SK-N-SH treated with all-trans-retinoic acid at 6 μM for 48 hours (cell line): ENCODE measurements at regions not wholly inside any gene's neighbourhood (a gene's known extent, or its start where the extent isn't known, plus 50 kb on each side); places are given as distances from the start of the nearest gene placed in this dataset.

Experiments
- ATAC-seq: fragments of 200-7000 bp; cut with Tn5 transposase; 3 replicates; pipeline ENCODE4 v1.9.1; 2020; ENCODE audit warnings: mild to moderate bottlenecking, moderate library complexity
- ARNTL ChIP-seq: fragments of 450-650 bp; formaldehyde crosslinking; IDR thresholded peaks from 2 replicates; pipeline ENCODE4 v1.5.0; 2020; ENCODE audit warnings: low read depth, mild to moderate bottlenecking, moderate library complexity, borderline replicate concordance
- BACH2 ChIP-seq: fragments of 250-450 bp; sonication (Bioruptor Pico); IDR thresholded peaks from 2 replicates; pipeline ENCODE4 v1.9.0; 2021; ENCODE audit warnings: mild to moderate bottlenecking, borderline replicate concordance
- CREB5 ChIP-seq: fragments of 250-450 bp; sonication (Bioruptor Pico); IDR thresholded peaks from 2 replicates; pipeline ENCODE4 v1.5.1; 2020; ENCODE audit warnings: low read depth, mild to moderate bottlenecking, moderate library complexity
- CSDC2 ChIP-seq: fragments of 250-450 bp; sonication (Bioruptor Pico); IDR thresholded peaks from 2 replicates; pipeline ENCODE4 v1.5.0; 2020; ENCODE audit warnings: mild to moderate bottlenecking, moderate library complexity
- CSRNP3 ChIP-seq: fragments of 250-450 bp; sonication (Bioruptor Pico); IDR thresholded peaks from 2 replicates; pipeline ENCODE4 v1.5.1; 2021; ENCODE audit warnings: mild to moderate bottlenecking, moderate library complexity
- ISL1 ChIP-seq: fragments of 250-450 bp; sonication (Bioruptor Pico); IDR thresholded peaks from 2 replicates; pipeline ENCODE4 v2.1.2; 2022; ENCODE audit warnings: mild to moderate bottlenecking, moderate library complexity
- OSR1 ChIP-seq: fragments of 250-450 bp; sonication (Bioruptor Pico); IDR thresholded peaks from 2 replicates; pipeline ENCODE4 v1.8.0; 2022; ENCODE audit warnings: moderate library complexity, mild to moderate bottlenecking, inconsistent platforms
- TCF4 ChIP-seq: fragments of 250-450 bp; sonication (Bioruptor Pico); IDR thresholded peaks from 2 replicates; pipeline ENCODE4 v1.8.0; 2021; ENCODE audit warnings: mild to moderate bottlenecking, moderate library complexity, borderline replicate concordance
- ZFP3 ChIP-seq: fragments of 250-450 bp; sonication (Bioruptor Pico); IDR thresholded peaks from 2 replicates; pipeline ENCODE4 v1.5.0; 2020; ENCODE audit warnings: mild to moderate bottlenecking, moderate library complexity
- ZNF70 ChIP-seq: fragments of 450-650 bp; formaldehyde crosslinking; IDR thresholded peaks from 2 replicates; pipeline ENCODE4 v1.5.0; 2020; ENCODE audit warnings: mild to moderate bottlenecking, moderate library complexity
- ZNF8 ChIP-seq: fragments of 450-650 bp; formaldehyde crosslinking; IDR thresholded peaks from 2 replicates; pipeline ENCODE4 v1.5.0; 2020; ENCODE audit warnings: mild to moderate bottlenecking, moderate library complexity

DNA sequence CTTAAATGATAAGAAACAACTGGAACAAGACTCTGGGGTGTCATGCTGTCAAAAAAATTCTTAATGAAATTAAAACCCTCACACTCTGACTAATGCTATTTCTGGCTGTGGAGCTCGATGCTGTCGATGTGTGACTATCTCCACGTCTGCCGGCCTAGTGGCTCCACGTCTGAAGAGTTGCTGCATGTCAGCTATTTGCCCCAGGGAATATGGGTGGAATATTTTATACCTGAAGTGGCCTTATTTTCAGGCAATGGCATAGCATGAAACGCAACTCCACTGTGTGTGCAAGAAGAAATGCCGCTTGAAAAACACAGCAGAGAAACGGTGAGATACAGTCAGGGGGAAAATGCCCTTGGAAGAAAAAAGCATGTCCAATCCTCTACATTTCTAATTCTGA lies 50.9 kb upstream of the MGMT start:
- TF ChIP-seq CREB5 (CRISPR knock-in tag) = no peak
- ATAC-seq = no peak

- ATAC-seq = no peak
- TF ChIP-seq TCF4 (CRISPR knock-in tag) = no peak
- TF ChIP-seq CSRNP3 (CRISPR knock-in tag) = no peak
- no peak for TF ChIP-seq OSR1 (CRISPR knock-in tag)
- TF ChIP-seq ZNF70 = no peak
- TF ChIP-seq ZFP3 (CRISPR knock-in tag) = no peak
- TF ChIP-seq ISL1 = no peak
- TF ChIP-seq ARNTL (CRISPR knock-in tag) = no peak
- no peak for TF ChIP-seq CSDC2
- no peak for TF ChIP-seq BACH2 (CRISPR knock-in tag)
- TF ChIP-seq ZNF8 (CRISPR knock-in tag) = no peak
- TF ChIP-seq, all 23 proteins: peak for 0
Measured at GRCh38 chr10:129416956-129417765, 49.9 kb upstream of the MGMT start.
